Nephron (organoid): ENCODE measurements at regions not wholly inside any gene's neighbourhood (a gene's known extent, or its start where the extent isn't known, plus 50 kb on each side); places are given as distances from the start of the nearest gene placed in this dataset.

Experiments
- H3K27ac Mint-ChIP-seq, 3 experiments: 2 replicates each; pipeline ENCODE4 v1.8.0; 2020; ENCODE audit warnings: mixed read lengths in 3 of 3, mild to moderate bottlenecking in 2 of 3, moderate library complexity in 1 of 3
- H3K27me3 Mint-ChIP-seq: 2 replicates; pipeline ENCODE4 v1.8.0; 2021; ENCODE audit warnings: low read depth, mild to moderate bottlenecking, moderate library complexity, mixed read lengths
- H3K36me3 Mint-ChIP-seq: 2 replicates; pipeline ENCODE4 v1.8.0; 2020; ENCODE audit warnings: low read depth, mixed read lengths
- H3K4me1 Mint-ChIP-seq: 2 replicates; pipeline ENCODE4 v1.8.0; 2020; ENCODE audit warnings: mixed read lengths
- H3K4me3 Mint-ChIP-seq, 3 experiments: 2 replicates each; pipeline ENCODE4 v1.8.0; 2020; ENCODE audit warnings: mild to moderate bottlenecking in 3 of 3, mixed read lengths in 3 of 3, moderate library complexity in 2 of 3
- H3K9me3 Mint-ChIP-seq: 2 replicates; pipeline ENCODE4 v1.8.0; 2020; ENCODE audit warnings: mixed read lengths
- TF ChIP-seq, protein P1 (sequence below), 3 experiments: fragments of 200-600 bp; sonication (generic); IDR thresholded peaks; one replicate each; pipeline ENCODE4 v1.5.0; 2021; ENCODE audit warnings: antibody characterized with exemption in 3 of 3; ENCODE audit not compliant: unreplicated experiment in 3 of 3

DNA sequence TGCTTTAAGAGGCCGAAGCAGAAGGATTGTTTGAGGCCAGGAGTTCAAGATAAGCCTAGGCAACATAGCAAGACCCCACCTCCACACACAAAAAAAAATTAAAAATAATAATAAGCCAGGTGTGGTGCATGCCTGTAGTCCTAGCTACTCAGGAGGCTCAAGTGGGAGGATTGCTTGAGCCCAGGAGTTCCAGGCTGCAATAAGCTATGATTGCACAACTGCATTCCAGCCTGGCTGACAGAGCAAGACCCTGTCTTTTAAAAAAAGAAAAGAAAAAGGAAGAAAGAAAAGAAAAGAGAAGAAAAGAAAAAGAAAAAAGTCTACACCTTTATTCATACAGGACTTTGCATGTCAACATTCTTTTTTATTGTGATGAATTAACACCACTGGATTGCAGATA lies 2125.8 kb downstream of the MAT2B start:
- Mint-ChIP-seq H3K27me3 (no peaks in the 10 kb centered on the region), H3K4me3 (no peak overlapping the region), H3K4me1 (peaks cover 4% of the 10 kb centered on the region), H3K9me3 (peaks cover 3% of the 10 kb centered on the region), H3K27ac (no peak overlapping the region), H3K36me3 (no peaks in the 10 kb centered on the region)
- TF ChIP-seq, protein P1, sequence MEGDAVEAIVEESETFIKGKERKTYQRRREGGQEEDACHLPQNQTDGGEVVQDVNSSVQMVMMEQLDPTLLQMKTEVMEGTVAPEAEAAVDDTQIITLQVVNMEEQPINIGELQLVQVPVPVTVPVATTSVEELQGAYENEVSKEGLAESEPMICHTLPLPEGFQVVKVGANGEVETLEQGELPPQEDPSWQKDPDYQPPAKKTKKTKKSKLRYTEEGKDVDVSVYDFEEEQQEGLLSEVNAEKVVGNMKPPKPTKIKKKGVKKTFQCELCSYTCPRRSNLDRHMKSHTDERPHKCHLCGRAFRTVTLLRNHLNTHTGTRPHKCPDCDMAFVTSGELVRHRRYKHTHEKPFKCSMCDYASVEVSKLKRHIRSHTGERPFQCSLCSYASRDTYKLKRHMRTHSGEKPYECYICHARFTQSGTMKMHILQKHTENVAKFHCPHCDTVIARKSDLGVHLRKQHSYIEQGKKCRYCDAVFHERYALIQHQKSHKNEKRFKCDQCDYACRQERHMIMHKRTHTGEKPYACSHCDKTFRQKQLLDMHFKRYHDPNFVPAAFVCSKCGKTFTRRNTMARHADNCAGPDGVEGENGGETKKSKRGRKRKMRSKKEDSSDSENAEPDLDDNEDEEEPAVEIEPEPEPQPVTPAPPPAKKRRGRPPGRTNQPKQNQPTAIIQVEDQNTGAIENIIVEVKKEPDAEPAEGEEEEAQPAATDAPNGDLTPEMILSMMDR (IDR thresholded peaks at IDR 0.05; ENCODE audit: unreplicated experiment in 3 of 3), result no peak

GRCh38 chr5:165642366-165642765 lies 2136.9 kb downstream of the MAT2B start:
- Mint-ChIP-seq H3K4me1 (no peaks in the 10 kb centered on the region), H3K27me3 (no peaks in the 10 kb centered on the region), H3K9me3 (peaks cover 4% of the 10 kb centered on the region), H3K27ac (no peak overlapping the region), H3K36me3 (no peaks in the 10 kb centered on the region), H3K4me3 (no peak overlapping the region)
- TF ChIP-seq, protein P1 (IDR thresholded peaks at IDR 0.05; ENCODE audit: unreplicated experiment in 3 of 3), result no peak

GRCh38 chr5:165665735-165666400 lies 2160.4 kb downstream of the MAT2B start:
- Mint-ChIP-seq H3K9me3 (no peaks in the 10 kb centered on the region), H3K27ac (no peak overlapping the region), H3K27me3 (no peaks in the 10 kb centered on the region), H3K4me3 (no peak overlapping the region), H3K4me1 (no peaks in the 10 kb centered on the region), H3K36me3 (no peaks in the 10 kb centered on the region)
- TF ChIP-seq, protein P1 (IDR thresholded peaks at IDR 0.05; ENCODE audit: unreplicated experiment in 3 of 3), result no peak

DNA sequence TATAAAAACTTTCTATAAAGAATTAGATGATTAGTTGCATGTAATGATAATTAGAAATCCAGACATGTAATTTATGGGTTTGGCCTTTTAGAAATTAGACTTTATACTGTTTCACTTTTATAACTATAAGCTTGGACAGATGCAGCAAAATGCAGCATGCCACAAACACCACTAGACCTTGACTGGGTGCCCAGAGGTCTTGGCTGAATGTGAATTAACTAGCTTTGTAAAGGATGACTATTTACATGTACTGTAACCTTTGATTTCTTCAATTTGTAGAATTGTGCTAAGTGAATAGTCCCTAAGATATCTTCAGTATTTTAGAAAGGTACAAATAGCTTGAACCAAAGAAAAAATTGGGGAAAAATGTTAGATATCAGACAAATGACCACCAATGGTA lies 2168.1 kb downstream of the MAT2B start:
- TF ChIP-seq, protein P1 (IDR thresholded peaks at IDR 0.05; ENCODE audit: unreplicated experiment in 3 of 3), result no peak
- H3K9me3 Mint-ChIP-seq, result no peaks in the 10 kb centered on the region

DNA sequence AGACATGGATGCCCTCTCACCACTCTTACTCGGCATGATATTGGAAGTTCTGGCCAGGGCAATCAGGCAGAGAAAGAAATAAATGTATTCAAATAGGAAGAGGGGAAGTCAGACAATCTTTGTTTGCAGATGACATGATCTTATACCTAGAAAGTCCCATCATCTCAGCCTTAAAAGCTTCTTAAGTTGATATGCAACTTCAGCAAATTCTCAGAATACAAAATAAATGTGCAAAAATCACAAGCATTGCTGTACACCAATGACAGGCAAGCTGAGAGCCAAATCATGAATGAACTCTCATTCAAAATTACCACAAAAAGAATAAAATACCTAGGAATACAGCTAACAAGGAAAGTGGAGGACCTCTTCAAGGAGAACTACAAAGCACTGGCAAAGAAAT lies 2190.4 kb downstream of the MAT2B start:
- Mint-ChIP-seq H3K36me3 (no peaks in the 10 kb centered on the region), H3K27me3 (no peaks in the 10 kb centered on the region), H3K4me1 (no peaks in the 10 kb centered on the region), H3K27ac (no peak overlapping the region), H3K9me3 (peaks cover 13% of the 10 kb centered on the region), H3K4me3 (no peak overlapping the region)
- TF ChIP-seq, protein P1 (IDR thresholded peaks at IDR 0.05; ENCODE audit: unreplicated experiment in 3 of 3), result no peak

More for the DNA sequence above, 2168.1 kb downstream of the MAT2B start:
- Mint-ChIP-seq H3K4me1 (no peaks in the 10 kb centered on the region), H3K36me3 (no peaks in the 10 kb centered on the region), H3K27ac (no peak overlapping the region), H3K27me3 (no peaks in the 10 kb centered on the region), H3K4me3 (no peak overlapping the region)

- no peak overlapping the region for H3K27ac Mint-ChIP-seq
- no peaks in the 10 kb centered on the region for H3K27me3 Mint-ChIP-seq
- H3K4me1 Mint-ChIP-seq, result no peaks in the 10 kb centered on the region
- H3K9me3 Mint-ChIP-seq, result no peaks in the 10 kb centered on the region
- H3K36me3 Mint-ChIP-seq, result no peaks in the 10 kb centered on the region
- TF ChIP-seq, protein P1 (IDR thresholded peaks at IDR 0.05; ENCODE audit: unreplicated experiment in 3 of 3), result no peak
- H3K4me3 Mint-ChIP-seq, result no peak overlapping the region
Measured at GRCh38 chr5:165705960-165706359, 2200.5 kb downstream of the MAT2B start.
